ENCODE measurements at regions not wholly inside any gene's neighbourhood (a gene's known extent, or its start where the extent isn't known, plus 50 kb on each side); places are given as distances from the start of the nearest gene placed in this dataset.

DNA sequence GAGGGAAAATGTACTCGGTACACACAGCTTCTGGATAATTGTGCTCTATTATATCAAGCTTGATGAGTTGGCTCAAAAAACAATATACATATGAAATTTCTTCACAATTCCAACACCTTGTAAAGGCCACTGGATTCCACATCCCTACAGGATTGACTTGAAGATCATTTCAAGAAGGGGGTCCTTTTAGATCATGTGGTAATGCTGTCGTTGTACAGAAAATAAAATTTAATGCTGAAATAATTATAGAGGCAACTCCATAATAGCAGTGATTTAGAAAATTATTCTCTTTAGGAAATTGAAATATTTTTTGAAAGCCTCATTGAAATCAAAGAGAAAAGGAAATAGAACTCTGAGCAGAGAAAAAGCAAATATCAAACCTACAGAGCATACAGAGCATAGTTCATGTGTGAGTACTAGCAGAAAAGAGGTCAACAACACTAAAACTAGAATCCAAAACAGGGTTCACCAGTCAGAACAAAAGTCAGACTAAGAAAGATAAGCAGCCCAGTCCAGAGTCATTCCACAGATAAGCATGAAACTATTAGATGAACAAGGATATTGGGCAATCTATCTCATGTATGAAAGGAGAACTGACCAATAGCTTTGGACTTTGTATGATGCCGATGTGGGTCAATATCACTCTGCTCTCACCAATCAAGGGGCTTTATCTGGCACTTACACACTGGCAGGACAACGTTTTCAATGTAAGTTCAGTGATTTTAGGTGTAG lies 79.5 kb upstream of the PALMD start (continued):
- TF ChIP-seq, protein P1, sequence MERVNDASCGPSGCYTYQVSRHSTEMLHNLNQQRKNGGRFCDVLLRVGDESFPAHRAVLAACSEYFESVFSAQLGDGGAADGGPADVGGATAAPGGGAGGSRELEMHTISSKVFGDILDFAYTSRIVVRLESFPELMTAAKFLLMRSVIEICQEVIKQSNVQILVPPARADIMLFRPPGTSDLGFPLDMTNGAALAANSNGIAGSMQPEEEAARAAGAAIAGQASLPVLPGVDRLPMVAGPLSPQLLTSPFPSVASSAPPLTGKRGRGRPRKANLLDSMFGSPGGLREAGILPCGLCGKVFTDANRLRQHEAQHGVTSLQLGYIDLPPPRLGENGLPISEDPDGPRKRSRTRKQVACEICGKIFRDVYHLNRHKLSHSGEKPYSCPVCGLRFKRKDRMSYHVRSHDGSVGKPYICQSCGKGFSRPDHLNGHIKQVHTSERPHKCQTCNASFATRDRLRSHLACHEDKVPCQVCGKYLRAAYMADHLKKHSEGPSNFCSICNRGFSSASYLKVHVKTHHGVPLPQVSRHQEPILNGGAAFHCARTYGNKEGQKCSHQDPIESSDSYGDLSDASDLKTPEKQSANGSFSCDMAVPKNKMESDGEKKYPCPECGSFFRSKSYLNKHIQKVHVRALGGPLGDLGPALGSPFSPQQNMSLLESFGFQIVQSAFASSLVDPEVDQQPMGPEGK (CRISPR knock-in tag; IDR thresholded peaks at IDR 0.05), result 0 out of 2 replicates have a peak, but pooled peaks have one; percentile 19
- peak; percentile 96 for TF ChIP-seq NCOR1 (IDR thresholded peaks at IDR 0.05; ENCODE audit: borderline replicate concordance, low read length)
- no peak for TF ChIP-seq ADNP (CRISPR knock-in tag; IDR thresholded peaks at IDR 0.05)
- TF ChIP-seq, protein P2, sequence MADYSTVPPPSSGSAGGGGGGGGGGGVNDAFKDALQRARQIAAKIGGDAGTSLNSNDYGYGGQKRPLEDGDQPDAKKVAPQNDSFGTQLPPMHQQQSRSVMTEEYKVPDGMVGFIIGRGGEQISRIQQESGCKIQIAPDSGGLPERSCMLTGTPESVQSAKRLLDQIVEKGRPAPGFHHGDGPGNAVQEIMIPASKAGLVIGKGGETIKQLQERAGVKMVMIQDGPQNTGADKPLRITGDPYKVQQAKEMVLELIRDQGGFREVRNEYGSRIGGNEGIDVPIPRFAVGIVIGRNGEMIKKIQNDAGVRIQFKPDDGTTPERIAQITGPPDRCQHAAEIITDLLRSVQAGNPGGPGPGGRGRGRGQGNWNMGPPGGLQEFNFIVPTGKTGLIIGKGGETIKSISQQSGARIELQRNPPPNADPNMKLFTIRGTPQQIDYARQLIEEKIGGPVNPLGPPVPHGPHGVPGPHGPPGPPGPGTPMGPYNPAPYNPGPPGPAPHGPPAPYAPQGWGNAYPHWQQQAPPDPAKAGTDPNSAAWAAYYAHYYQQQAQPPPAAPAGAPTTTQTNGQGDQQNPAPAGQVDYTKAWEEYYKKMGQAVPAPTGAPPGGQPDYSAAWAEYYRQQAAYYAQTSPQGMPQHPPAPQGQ (CRISPR knock-in tag; IDR thresholded peaks at IDR 0.05; ENCODE audit: borderline replicate concordance), result no peak
- no peak for TF ChIP-seq ZNF703 (CRISPR knock-in tag; IDR thresholded peaks at IDR 0.05; ENCODE audit: borderline replicate concordance)
- TF ChIP-seq NAIF1 (CRISPR knock-in tag; IDR thresholded peaks at IDR 0.05; ENCODE audit: borderline replicate concordance), result no peak
- TF ChIP-seq, protein P3, sequence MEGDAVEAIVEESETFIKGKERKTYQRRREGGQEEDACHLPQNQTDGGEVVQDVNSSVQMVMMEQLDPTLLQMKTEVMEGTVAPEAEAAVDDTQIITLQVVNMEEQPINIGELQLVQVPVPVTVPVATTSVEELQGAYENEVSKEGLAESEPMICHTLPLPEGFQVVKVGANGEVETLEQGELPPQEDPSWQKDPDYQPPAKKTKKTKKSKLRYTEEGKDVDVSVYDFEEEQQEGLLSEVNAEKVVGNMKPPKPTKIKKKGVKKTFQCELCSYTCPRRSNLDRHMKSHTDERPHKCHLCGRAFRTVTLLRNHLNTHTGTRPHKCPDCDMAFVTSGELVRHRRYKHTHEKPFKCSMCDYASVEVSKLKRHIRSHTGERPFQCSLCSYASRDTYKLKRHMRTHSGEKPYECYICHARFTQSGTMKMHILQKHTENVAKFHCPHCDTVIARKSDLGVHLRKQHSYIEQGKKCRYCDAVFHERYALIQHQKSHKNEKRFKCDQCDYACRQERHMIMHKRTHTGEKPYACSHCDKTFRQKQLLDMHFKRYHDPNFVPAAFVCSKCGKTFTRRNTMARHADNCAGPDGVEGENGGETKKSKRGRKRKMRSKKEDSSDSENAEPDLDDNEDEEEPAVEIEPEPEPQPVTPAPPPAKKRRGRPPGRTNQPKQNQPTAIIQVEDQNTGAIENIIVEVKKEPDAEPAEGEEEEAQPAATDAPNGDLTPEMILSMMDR (CRISPR knock-in tag; IDR thresholded peaks at IDR 0.05), result no peak
- TF ChIP-seq HNF4A (CRISPR knock-in tag; IDR thresholded peaks at IDR 0.05), result peak; percentile 95
- peak; percentile 80 for TF ChIP-seq NFYC (CRISPR knock-in tag; IDR thresholded peaks at IDR 0.05)
- TF ChIP-seq ZNF598 (CRISPR knock-in tag; IDR thresholded peaks at IDR 0.05; ENCODE audit: borderline replicate concordance), result no peak
- TF ChIP-seq ZNF264 (CRISPR knock-in tag; IDR thresholded peaks at IDR 0.05), result no peak
- TF ChIP-seq ZNF557 (CRISPR knock-in tag; IDR thresholded peaks at IDR 0.05), result no peak
- no peak for TF ChIP-seq GABPB1 (CRISPR knock-in tag; IDR thresholded peaks at IDR 0.05)
- 0 out of 2 replicates have a peak, but pooled peaks have one; percentile 31 for TF ChIP-seq GATAD1 (CRISPR knock-in tag; IDR thresholded peaks at IDR 0.05)
- 0 out of 2 replicates have a peak, but pooled peaks have one; percentile 20 for TF ChIP-seq RAD21 (CRISPR knock-in tag; IDR thresholded peaks at IDR 0.05)
- TF ChIP-seq ZNF713 (CRISPR knock-in tag; IDR thresholded peaks at IDR 0.05), result no peak
- TF ChIP-seq ZSCAN29 (CRISPR knock-in tag; conservative IDR thresholded peaks at IDR 0.05), result no peak
- TF ChIP-seq ZZZ3 (CRISPR knock-in tag; IDR thresholded peaks at IDR 0.05; ENCODE audit: borderline replicate concordance), result no peak
- TF ChIP-seq HDAC2 (CRISPR knock-in tag; IDR thresholded peaks at IDR 0.05), result peak; percentile 90
- TF ChIP-seq NCOA5 (CRISPR knock-in tag; IDR thresholded peaks at IDR 0.05), result no peak
- no peak for TF ChIP-seq ARNT2 (CRISPR knock-in tag; IDR thresholded peaks at IDR 0.05; ENCODE audit: low read depth)
